Kidney epithelial cell (primary cell): ENCODE measurements at regions not wholly inside any gene's neighbourhood (a gene's known extent, or its start where the extent isn't known, plus 50 kb on each side); places are given as distances from the start of the nearest gene placed in this dataset.
A peak's percentile ranks its signal among the peaks of the same experiment; 100 is the strongest.

Source experiments
- DNase-seq: peaks from one replicate; pipeline ENCODE4 v3.0.0-alpha.2; 2010; ENCODE audit warnings: low read depth
- H3K27me3 ChIP-seq: 2 replicates; pipeline ENCODE4 v1.6.0; 2011; ENCODE audit warnings: low read length; ENCODE audit not compliant: control insufficient read depth, insufficient read depth
- H3K36me3 ChIP-seq: 2 replicates; pipeline ENCODE4 v1.5.1; 2011; ENCODE audit warnings: low read length; ENCODE audit not compliant: control insufficient read depth, insufficient read depth
- H3K4me3 ChIP-seq: 2 replicates; pipeline ENCODE4 v1.5.1; 2011; ENCODE audit warnings: low read depth, mild to moderate bottlenecking, control low read depth, low read length
- CTCF ChIP-seq: IDR thresholded peaks from 2 replicates; pipeline ENCODE4 v1.5.1; 2011; ENCODE audit warnings: mild to moderate bottlenecking, moderate library complexity, low read length, control low read depth, inconsistent platforms; ENCODE audit not compliant: insufficient read depth, poor library complexity, severe bottlenecking

GRCh38 chr5:76016258-76016657 is 66.9 kb upstream of the SV2C start:
- DNase-seq, result no peak
- TF ChIP-seq CTCF, result peak; percentile 18
- Histone ChIP-seq H3K4me3 (no peak overlapping the region), H3K27me3 (no peaks in the 10 kb centered on the region), H3K36me3 (no peaks in the 10 kb centered on the region)

- DNase-seq, result no peak
- TF ChIP-seq CTCF, result no peak
- no peaks in the 10 kb centered on the region for H3K36me3 ChIP-seq
- H3K27me3 ChIP-seq, result no peaks in the 10 kb centered on the region
- no peak overlapping the region for H3K4me3 ChIP-seq
Measured at GRCh38 chr5:76014005-76014404, 69.2 kb upstream of the SV2C start.

GRCh38 chr5:76007904-76008303 is 75.3 kb upstream of the SV2C start:
- Histone ChIP-seq H3K36me3 (no peaks in the 10 kb centered on the region), H3K4me3 (no peak overlapping the region), H3K27me3 (no peaks in the 10 kb centered on the region)
- no peak for TF ChIP-seq CTCF
- DNase-seq, result no peak

- TF ChIP-seq CTCF, result no peak
- DNase-seq, result no peak
Measured at GRCh38 chr5:76000582-76000981, 82.6 kb upstream of the SV2C start.

GRCh38 chr5:75993643-75994520 is 89.3 kb upstream of the SV2C start:
- DNase-seq, result no peak
- TF ChIP-seq CTCF, result no peak
- H3K36me3 ChIP-seq, result no peaks in the 10 kb centered on the region
- no peak overlapping the region for H3K4me3 ChIP-seq
- H3K27me3 ChIP-seq, result no peaks in the 10 kb centered on the region

More at GRCh38 chr5:76000582-76000981, 82.6 kb upstream of the SV2C start:
- Histone ChIP-seq H3K36me3 (no peaks in the 10 kb centered on the region), H3K4me3 (no peak overlapping the region), H3K27me3 (no peaks in the 10 kb centered on the region)

GRCh38 chr5:75993183-75993582 is 90.0 kb upstream of the SV2C start:
- no peak overlapping the region for H3K4me3 ChIP-seq
- no peak for TF ChIP-seq CTCF
- no peaks in the 10 kb centered on the region for H3K36me3 ChIP-seq
- DNase-seq, result no peak
- H3K27me3 ChIP-seq, result no peaks in the 10 kb centered on the region
